Neural progenitor cell (in vitro differentiated cells): ENCODE measurements at regions not wholly inside any gene's neighbourhood (a gene's known extent, or its start where the extent isn't known, plus 50 kb on each side); places are given as distances from the start of the nearest gene placed in this dataset.

Experiments used
- CTCF ChIP-seq: fragments of 200-600 bp; sonication (generic); IDR thresholded peaks from 2 replicates; pipeline ENCODE4 v1.5.1; 2017; ENCODE audit warnings: antibody characterized with exemption, mild to moderate bottlenecking
- EZH2 ChIP-seq: fragments of 200-600 bp; sonication (generic); IDR thresholded peaks from 2 replicates; pipeline ENCODE4 v1.6.1; 2017; ENCODE audit warnings: antibody characterized with exemption, mild to moderate bottlenecking, moderate library complexity
- EZH2phosphoT487 ChIP-seq: fragments of 200-600 bp; sonication (generic); IDR thresholded peaks from 2 replicates; pipeline ENCODE4 v1.6.1; 2017; ENCODE audit warnings: antibody characterized with exemption

DNA sequence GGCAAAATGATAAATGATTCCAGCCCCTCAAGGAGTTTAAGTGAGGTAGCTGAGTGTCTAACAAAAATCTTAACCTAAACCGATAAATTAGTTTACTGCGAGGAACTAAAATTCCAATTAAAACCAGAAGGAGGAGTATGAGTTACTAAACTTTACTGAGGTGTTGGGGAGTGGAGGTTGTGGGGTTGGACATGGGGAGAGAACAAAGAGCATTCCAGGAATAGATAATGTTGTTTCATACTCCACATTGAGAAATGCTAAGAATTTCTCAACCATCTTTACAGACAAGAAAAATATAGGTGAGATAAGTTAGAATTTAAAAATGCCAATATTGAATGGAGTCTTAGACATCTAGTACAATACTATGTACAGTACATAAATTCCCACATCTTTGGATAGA lies 488.6 kb downstream of the METTL15 start:
- TF ChIP-seq CTCF (no peak), EZH2 (no peak), EZH2phosphoT487 (no peak)
